ENCODE measurements at regions not wholly inside any gene's neighbourhood (a gene's known extent, or its start where the extent isn't known, plus 50 kb on each side); places are given as distances from the start of the nearest gene placed in this dataset.
A peak's percentile ranks its signal among the peaks of the same experiment; 100 is the strongest.

DNA sequence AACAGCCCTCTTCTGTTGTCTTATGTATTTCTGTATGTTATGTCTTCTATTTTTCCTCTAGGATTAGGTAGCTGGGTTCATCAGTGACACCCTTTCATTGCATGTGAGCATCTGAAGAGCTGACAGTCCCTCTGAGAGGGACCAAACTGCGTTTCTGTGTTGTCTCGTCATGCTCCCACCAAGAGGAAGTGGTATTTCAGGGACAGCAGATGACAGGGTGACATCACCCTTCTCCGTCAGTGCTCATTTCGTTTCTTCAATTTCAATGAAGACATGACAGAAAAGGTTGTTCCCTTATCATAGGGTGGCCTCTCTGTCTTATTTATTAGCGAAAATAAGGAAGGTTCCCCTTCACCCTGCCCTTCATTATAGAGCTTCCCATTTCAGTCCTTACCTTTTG, 225.9 kb upstream of the NR4A3 start:
- no peak for DNase-seq

DNA sequence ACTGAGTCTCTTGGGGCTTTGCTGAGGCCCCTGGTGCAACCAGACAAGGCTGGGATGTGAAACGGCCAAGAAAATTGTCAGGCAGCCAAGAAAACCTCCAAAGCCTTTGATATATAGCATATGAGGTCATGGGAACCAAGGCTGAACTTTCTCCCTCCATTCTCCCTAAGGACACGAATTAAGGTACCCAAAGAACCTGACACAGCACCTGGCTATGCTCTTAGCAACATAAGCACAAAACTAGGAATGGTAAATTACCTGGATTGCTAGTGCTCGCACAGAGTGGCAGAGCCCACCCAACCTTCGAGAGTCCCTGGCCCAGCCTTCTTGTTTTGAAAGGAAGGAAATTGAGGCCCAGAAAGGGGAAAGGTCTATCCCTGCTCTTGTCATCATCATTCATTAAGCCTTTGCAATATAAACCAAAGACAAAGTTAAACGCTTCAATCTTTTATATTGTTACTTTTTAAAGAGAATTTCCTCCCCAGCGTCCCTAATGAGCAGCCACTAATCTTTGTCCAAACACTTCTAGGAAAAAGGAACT, 220.0 kb upstream of the NR4A3 start:
- DNase-seq, result no peak

DNA sequence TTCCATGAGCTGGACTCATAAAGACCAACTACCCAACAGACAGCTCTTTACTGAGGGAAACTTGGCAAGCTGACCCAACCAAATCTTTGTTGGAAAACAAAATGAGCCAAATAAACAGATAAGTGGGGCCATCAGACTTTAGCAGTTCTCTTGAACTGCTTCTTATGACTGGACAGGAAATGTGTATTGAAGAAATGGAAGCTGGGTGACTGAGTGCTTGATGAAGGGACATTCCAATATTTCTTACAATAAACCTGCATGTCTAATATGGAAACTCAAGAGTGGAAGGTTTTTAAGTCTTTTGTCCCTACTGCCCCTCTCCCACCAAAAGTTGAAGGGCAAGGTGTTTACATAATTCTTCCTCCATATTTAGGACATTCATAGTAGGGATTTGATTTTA, 218.8 kb upstream of the NR4A3 start:
- DNase-seq, result no peak

DNA sequence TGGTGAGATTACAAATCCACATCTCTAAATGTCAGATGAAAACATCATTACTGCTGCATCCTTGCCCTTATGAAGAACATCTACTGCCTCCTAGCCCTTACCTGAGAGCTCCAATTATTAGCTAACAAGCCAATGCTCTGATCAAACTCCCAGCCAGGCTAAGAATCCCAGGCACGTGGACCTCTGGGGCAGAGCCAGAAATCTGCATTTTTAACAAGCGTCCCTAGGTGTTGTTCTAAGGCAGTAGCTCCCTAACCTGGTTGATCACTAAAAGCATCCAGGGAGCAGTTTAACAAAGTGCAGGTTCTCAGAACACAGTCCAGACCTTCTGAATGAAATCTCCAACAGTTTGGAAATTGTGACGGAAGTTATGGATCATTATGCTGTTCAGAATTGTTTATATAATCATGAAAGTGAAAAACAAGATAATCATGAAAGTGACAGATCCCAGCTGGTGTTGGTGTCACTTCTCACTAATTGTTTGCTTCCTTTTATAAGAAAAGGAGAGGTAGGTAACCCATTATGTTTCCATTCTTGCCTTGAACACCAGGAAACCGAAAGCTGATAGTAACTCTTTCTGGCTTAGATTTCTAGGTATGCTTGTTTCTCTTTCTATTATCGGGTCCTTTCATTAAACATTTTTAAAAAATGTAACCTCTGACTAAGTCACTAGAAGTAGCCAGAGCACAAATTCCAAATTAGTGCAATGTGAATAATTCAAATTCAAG, 216.5 kb upstream of the NR4A3 start:
- no peak for DNase-seq

DNA sequence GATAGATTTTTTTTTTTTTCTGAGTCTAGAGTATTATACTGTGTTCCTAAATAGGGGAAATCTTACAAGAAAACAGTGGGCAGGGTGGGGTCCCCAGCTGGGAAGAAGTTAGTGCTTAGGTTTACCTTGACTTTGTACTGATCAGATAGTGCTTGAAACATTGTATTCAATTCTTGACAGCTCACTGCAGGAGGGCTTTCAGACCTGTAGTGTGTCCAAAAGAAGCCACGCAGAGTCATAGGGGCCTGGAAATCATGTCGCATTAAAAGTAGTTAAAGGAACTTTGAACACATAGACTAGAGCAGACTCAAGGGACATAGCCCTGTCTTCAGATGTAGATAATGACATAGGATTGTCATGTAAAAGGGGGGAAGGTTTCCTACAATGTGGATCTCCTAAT, 215.4 kb upstream of the NR4A3 start:
- no peak for DNase-seq

DNA sequence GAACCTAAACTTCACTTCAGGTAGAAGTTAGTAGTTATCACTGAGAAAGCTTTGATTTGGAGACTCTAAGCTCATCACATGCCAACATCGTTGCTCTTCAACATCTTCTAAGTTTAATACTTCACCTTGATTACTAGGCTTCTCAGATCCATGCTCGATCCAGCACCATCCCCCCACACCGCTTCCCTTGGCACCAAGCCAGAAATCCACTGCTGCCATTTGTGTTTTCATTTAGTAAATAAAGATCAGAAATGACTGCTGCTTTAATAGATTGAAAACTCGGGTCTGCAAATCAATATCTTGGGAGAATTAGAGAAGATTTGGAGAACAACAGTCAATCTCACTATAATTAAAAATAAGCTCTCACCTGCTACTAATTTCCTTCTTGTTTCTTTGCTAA, 214.7 kb upstream of the NR4A3 start:
- DNase-seq, result no peak

DNA sequence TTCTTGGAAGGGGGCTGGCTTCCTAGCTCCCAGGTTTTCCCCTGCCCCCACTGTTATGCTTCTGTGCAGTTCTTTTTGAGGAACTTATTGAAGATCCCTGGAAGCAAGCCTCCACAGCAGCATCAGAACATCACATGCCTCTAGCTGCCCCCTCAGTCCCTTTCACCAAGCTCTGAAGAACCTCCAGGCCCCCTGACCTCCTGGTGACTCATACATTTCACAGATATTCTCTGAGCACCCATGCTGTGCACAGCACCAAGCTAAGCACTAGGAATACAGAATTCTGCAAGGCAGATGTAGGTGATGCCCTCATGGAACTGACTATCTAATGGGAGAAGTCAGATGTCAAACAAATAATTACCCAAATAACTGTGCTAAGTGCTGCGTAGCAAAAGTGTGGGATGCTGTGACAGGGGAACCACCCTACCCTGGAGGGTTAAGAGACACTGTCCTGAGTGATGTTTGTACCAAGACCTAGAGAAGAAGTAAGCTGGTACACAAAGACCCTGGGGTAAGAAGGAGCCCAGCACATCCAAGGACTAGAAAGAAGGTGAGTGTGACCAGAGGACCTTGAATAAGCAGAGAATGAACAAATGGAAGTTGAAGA, 213.7 kb upstream of the NR4A3 start:
- no peak for DNase-seq

DNA sequence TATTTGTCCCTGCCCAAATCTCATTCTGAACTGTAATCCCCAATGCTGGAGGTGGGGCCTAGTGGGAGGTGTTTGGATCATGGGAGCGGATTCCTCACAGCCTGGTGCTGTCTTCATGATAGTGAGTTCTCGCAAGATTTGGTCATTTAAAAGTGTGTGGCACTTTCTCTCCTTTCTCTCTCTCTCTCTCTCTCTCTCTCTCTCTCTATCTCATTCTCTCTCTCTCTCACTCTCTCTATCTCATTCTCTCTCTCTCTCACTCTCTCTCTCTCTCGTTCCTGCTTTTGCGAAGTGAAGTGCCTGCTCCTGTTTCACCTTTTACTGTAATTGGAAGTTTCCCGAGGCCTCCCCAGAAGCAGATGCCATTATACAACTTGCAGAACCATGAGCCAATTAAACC, 207.3 kb upstream of the NR4A3 start:
- DNase-seq, result no peak

DNA sequence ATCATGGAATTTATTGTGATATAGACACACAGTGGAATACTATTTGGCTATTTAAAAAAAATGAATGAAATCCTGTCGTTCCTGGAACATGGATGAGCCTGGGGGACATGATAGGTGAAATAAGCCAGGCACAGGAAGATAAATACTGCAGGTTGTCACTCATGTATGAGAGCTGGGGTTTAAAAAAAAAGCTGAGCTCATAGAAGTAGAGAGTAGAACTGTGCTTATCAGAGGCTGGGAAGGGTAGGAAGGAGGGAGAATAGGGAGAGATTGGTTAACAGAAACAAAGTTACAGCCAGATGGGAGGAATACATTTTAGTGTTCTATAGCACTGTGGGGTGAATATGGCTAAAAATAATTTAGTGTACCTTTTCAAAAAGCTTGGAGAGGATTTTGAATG, 200.6 kb upstream of the NR4A3 start:
- DNase-seq, result no peak

DNA sequence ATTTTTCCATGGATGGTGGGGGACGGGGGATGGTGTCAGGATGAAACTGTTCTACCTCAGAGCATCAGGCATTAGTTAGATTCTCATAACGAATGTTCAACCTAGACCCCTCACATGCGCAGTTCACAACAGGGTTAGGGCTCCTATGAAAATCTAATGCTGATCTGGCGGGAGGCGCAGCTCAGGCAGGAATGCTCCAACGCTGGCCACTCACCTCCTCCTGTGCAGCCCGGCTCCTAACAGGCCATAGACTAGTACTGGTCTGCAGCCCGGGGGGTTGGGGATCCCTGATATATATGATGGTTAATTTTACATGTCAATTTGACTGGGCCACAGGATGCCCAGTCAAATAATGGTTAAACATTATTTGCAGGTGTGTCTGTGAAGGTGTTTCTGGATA, 199.0 kb upstream of the NR4A3 start:
- DNase-seq, result no peak

DNA sequence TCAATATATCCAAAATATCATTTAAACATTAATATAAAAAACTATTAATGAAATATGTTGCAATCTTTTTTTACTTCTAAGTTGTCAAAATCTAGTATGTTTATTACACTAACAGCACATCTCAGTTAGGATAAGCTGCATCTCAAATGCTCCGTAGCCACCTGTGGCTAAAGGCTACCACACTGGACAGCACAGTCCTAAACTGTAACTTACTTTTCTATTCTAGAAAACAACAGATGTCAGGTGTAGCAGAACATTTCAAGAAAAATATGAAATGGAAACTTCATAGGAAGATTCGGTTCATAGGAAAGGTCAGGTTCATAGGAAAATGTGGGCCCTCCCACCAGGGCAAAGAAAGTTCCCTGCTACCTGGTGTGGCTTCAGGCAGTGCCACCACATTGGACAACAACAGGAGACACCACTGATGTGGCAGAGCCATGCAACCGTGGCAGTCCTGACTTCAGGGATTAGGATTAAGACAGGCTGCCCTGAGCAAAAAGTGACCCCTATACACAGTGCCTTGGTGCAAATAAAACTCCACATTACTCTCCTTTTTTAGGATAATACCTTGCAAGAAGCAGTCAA, 197.8 kb upstream of the NR4A3 start:
- no peak for DNase-seq

DNA sequence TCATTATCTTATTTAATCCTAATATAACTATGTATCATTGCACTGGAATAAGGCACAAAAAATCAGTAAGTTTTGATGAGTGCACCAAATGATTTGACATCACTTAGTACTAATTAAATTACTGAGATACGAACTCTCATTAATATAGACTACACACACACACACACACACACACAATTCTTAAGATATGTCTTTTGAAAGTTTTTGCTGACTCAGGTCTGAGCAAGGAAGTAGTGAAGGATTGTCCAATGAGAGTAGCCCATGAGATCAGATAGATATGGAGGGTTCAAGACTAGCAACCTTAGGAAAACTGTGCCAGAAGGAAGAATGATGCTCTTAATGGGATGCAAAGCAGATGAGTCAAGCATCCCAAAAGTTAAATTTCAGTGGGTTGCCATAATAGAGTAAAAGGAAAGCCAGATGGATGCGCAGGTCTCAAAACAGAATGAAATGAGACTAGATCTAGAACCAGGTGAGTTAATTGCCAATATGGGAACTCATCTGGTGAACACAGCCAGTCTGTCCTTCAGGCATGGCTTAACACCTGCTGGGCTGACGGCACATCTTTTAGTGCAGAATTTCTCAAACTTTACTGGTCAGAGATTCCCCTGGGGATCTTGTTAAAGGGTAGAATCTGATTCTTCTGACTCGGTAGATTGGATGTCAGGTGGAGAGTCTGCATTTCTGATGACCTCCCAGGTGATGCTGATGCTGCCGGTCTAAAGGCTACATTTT, 197.0 kb upstream of the NR4A3 start:
- DNase-seq, result no peak

DNA sequence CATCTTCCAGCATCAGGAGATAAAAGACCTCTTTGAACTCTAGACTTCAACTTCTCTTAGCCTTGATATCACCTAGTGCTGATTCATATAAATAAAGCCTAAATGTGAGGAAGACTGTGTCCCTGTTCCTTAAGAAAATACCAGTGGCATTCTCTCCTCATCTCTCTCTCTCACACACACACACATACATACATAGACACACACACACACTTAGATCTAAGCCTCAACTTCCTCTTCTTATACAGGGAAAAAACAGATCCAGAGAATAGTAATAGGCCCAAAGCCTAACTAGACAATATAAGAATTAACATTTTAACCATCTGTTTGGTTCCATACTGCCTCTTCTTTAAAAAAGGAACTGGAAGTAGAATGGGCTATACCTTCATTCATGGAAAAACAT, 195.3 kb upstream of the NR4A3 start:
- no peak for DNase-seq

DNA sequence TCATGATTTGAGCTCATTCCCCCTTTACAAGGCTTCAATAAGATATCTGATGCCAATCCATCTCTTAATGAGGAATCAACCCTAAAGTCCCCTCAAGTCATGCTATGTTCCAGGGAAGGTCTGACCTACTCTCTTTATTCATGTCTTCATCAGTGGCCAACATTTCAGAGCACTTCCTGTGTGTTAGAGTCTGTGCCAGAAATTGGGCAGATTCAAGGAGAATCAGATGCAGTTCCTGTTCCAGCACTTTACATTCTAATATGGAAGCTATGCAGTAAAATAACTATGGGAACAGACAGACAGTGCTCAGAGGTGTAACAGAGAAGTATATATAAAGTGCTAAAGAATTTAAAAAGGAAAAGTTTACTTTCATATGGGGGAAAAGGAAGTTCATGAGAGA, 193.4 kb upstream of the NR4A3 start:
- no peak for DNase-seq

DNA sequence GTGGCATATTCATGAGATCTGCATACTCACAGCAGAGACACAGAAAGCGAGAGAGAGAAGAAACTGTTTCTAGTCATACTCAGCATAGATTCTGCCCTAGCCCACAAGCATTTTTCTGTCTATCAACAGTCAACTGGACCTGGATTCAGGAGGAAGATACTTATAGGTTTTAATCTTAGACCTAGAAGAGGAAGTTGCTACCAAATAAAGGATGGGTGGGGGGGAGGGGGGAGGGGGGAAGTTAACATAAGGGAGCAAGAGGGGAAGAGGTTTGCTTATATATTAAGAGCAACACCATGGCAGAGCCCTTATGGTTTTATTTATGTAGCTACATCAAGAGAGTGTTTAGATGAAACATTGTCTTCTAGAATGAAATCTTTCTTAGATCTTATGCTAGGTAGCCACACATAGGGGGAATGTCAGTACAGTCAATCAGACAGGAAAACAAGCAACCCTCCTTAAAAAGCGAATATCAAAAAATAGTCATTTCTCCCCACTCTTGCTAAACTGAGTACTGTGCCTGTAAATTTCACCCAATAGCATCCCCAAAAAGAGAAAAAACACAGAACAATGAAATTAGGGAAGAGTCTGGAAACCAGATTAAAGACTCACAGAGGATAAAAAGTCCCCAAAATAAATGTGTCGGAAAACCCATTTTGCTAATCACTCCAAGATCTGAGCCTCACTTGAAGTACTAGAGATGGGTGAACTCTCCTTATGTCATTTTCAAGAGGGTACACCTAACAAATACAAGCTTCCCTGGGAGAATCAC, 192.7 kb upstream of the NR4A3 start:
- no peak for DNase-seq

DNA sequence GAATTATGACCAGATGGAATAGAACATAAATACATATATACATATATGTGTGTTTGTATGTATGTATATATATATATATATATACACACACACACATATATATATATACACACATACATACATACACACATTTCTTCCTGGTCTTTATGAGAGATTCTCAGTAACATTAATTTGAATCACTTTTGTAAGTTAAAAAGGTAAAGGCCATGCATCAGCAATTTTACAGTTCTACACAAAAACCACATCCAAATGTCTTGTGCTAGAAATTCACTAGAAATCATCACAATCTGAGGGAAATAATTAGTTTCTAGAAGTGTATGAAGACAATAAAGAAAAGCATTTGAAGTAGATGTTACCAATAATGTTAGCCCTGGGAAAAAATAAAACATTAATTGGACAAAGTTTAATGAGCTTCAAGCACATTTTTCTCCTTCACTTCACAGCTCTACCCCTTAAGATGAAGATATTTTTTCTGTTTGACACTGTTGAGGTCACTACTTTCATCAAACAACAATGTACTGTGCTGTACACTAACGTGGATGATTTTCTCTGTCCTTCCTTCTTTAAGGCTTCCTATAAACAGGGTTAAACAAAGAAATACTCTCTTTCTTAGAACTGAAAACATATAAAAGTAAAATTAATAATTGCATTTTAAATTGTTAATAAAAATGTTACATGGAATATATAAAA, 189.2 kb upstream of the NR4A3 start:
- DNase-seq, result no peak

DNA sequence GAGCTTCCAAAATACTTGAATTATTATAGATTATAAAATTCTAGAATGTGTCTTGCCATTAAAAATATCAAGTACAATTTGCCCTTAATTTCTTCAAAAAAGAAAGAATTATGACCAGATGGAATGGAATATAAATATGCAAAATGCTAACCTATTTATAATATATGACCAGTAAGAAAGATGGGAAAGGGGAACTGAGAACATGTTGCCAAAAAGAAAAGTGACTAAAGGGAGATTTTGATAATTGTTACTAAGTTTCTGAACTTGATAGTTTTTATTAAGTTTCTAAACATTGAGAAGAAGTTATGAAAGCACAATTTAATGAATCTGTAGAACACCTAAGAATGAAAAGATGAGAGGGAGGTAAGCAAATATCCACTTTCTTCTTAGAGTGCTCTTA, 188.4 kb upstream of the NR4A3 start:
- no peak for DNase-seq

DNA sequence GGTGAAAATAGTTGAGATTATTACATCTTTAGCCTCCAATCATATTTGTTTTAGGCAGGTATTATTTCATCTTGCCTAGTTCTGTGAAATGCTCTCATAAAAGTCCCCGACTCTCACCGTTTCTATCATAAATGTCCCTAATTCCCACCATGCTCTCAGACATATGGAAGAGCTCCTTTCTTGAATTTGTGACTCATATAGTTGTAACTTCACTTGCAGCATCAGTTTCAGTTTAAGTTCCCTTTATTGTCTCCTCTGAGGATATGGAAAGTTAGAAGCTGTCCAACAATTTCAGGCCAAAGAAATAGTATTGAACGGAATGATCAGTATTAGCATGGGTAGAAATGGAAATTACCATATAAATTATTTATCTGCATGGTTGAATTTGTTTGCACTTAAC, 187.5 kb upstream of the NR4A3 start:
- peak; percentile 5 for DNase-seq

DNA sequence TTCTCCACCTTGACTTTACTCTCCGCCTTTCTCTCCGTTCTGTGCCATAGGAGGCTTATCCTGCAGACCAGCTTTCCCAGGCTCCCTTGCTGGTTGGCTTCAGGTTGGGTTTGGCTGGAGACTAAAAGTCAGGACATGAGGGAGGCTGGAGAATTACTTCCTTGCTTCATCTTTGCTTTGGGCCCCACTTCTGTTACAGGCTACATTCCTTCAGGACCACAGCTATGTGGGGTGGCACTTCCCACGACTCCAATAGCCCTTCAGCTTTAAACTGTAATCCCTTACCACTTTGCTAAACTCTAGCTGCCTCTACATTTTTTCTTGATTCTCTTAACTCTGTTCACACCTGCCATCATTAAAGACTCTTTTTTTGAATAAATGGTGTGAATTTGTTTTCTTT, 186.7 kb upstream of the NR4A3 start:
- peak; percentile 17 for DNase-seq

DNA sequence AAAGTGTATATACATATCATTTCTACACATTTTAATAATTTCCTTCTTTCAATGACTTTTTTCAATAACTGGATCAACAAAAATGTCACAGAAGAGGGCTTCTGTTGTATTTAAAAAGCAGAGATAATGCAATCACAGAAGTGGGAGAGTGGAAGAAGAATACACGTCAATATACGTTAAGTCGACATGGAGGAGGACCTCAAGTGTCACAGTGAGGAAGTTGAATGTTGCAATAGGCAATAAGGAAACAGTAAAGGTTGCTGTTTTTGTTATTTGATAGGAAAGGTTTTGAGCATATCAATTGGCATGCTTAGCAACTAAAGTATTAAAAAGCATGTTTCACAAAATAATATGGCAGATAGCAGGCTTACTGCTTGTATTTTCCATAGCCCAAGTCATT, 184.0 kb upstream of the NR4A3 start:
- DNase-seq, result no peak

DNA sequence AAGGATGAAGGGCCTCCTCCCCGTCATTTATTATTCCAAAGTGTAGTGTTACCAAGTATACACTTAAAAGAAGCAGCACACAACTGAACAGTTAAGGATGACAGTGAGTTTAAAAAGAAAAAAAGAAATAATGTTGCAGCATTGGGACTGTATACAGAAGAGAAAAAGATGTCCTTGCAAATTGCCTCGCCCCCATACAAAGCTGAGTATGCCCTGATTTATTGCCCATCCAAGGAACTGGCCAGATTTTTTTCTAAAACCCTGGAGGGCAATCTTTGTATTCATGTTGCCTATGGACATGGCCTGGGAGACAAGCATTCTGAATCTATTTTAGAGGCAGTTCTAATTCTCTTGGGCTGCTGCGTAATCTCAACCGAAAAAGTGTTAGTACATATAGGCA, 182.7 kb upstream of the NR4A3 start:
- DNase-seq, result no peak

DNA sequence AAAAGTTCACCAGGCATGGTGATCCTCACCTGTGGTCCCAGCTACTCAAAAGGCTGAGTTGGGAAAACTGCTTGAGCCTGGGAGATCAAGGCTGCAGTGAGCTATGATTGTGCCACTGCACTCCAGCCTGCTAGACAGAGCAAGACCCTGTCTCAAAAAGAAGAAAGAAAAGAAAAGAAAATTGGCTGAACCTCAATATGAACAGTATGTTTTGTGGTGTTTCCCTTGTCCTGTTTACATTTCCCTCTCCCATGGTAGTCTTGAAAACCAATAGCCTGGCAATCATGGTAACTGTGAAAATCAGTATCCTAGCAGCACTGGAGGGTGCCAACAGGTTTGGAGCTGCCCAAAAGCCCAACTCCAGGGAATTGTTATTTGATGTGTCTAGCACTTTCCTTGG, 174.1 kb upstream of the NR4A3 start:
- no peak for DNase-seq
